ENCODE measurements at regions not wholly inside any gene's neighbourhood (a gene's known extent, or its start where the extent isn't known, plus 50 kb on each side); places are given as distances from the start of the nearest gene placed in this dataset.
"Not testable (repeated sequence)": the region's sequence is repeated elsewhere in the genome, so short reads cannot be mapped to it uniquely, and the experiment has no call there.

GRCh38 chr4:29762151-29762550 lies 958.0 kb upstream of the PCDH7 start:
- no peak for DNase-seq (ENCODE audit: low read depth)
- no peak overlapping the region for H3K4me3 ChIP-seq (ENCODE audit: control insufficient read depth, low read depth, low read length)
- no peak for TF ChIP-seq CTCF (conservative IDR thresholded peaks at IDR 0.05; ENCODE audit: control insufficient read depth, insufficient read depth, low read depth, low read length)

- DNase-seq (ENCODE audit: low read depth): no peak
- H3K4me3 ChIP-seq (ENCODE audit: control insufficient read depth, low read depth, low read length): no peak overlapping the region
- TF ChIP-seq CTCF (conservative IDR thresholded peaks at IDR 0.05; ENCODE audit: control insufficient read depth, insufficient read depth, low read depth, low read length): no peak
Measured at GRCh38 chr4:29770627-29771026, 949.5 kb upstream of the PCDH7 start.

GRCh38 chr4:29788123-29788522 lies 932.0 kb upstream of the PCDH7 start:
- not testable (repeated sequence) for DNase-seq (ENCODE audit: low read depth)

GRCh38 chr4:29805245-29805644 lies 914.9 kb upstream of the PCDH7 start:
- TF ChIP-seq CTCF (conservative IDR thresholded peaks at IDR 0.05; ENCODE audit: control insufficient read depth, insufficient read depth, low read depth, low read length): no peak

More at GRCh38 chr4:29788123-29788522, 932.0 kb upstream of the PCDH7 start:
- not testable (repeated sequence) for H3K4me3 ChIP-seq (ENCODE audit: control insufficient read depth, low read depth, low read length)

GRCh38 chr4:29805916-29806480 lies 914.2 kb upstream of the PCDH7 start:
- TF ChIP-seq CTCF (conservative IDR thresholded peaks at IDR 0.05; ENCODE audit: control insufficient read depth, insufficient read depth, low read depth, low read length): no peak
- no peak overlapping the region for H3K4me3 ChIP-seq (ENCODE audit: control insufficient read depth, low read depth, low read length)
- no peak for DNase-seq (ENCODE audit: low read depth)

More at GRCh38 chr4:29805245-29805644, 914.9 kb upstream of the PCDH7 start:
- no peak overlapping the region for H3K4me3 ChIP-seq (ENCODE audit: control insufficient read depth, low read depth, low read length)
- DNase-seq (ENCODE audit: low read depth): no peak

- no peak overlapping the region for H3K4me3 ChIP-seq (ENCODE audit: control insufficient read depth, low read depth, low read length)
- TF ChIP-seq CTCF (conservative IDR thresholded peaks at IDR 0.05; ENCODE audit: control insufficient read depth, insufficient read depth, low read depth, low read length): no peak
- no peak for DNase-seq (ENCODE audit: low read depth)
Measured at GRCh38 chr4:29817961-29818360, 902.2 kb upstream of the PCDH7 start.

GRCh38 chr4:29829067-29829466 lies 891.1 kb upstream of the PCDH7 start:
- TF ChIP-seq CTCF (conservative IDR thresholded peaks at IDR 0.05; ENCODE audit: control insufficient read depth, insufficient read depth, low read depth, low read length): no peak
- no peak for DNase-seq (ENCODE audit: low read depth)
- no peak overlapping the region for H3K4me3 ChIP-seq (ENCODE audit: control insufficient read depth, low read depth, low read length)
